ENCODE measurements at regions not wholly inside any gene's neighbourhood (a gene's known extent, or its start where the extent isn't known, plus 50 kb on each side); places are given as distances from the start of the nearest gene placed in this dataset.
"Not testable (repeated sequence)": the region's sequence is repeated elsewhere in the genome, so short reads cannot be mapped to it uniquely, and the experiment has no call there.

DNA sequence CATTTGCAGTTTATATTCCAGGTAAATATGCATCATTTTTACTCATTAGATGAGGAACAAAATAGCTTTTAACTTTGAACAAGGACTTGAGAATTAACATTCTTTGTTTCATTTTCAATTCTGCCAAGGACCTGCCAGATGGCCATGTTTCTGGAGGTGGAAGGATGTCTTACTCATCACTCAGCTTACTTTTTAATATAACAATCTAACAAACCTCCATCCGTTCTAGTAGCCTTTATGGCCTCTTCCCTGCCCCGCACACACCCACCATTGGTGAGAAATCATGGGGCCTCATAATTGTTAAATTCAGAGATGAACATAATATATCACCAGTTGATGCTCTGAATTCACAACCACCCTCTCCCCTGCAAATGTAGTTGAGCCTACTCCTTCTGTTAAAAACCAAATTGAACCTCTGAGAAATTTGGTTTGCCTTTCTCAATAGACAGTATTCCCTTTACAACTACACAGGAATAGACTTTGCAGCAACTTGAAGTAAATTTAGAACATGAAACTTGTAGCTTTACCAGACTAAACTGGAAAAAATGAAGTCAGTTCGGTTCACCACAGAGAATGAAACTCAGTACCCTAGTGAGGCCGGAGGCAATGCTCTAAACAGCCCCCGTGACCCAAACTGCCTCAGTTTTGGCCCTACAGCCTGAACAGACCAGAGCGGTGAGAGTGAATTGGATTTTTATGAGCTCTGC is 50.1 kb upstream of the ACSL4 start:
- H3K9me2 ChIP-seq (replicated peaks; ENCODE audit: insufficient read depth, low read length): no peaks in the 10 kb centered on the region
- no peak for DNase-seq
- H3K9ac ChIP-seq (ENCODE audit: low read length): no peak overlapping the region
- H3K4me1 ChIP-seq (ENCODE audit: low read length): no peaks in the 10 kb centered on the region
- no peaks in the 10 kb centered on the region for H3K27me3 ChIP-seq (ENCODE audit: low read length)
- no peak overlapping the region for H3K4me2 ChIP-seq (ENCODE audit: low read depth, low read length, poor library complexity, severe bottlenecking)
- no peaks in the 10 kb centered on the region for H3K36me3 ChIP-seq (ENCODE audit: insufficient read depth, low read length)
- no peaks in the 10 kb centered on the region for H4K20me1 ChIP-seq (ENCODE audit: insufficient read depth, low read depth, low read length)
- H3K9me3 ChIP-seq (ENCODE audit: low read length): no peaks in the 10 kb centered on the region
- H3K4me3 ChIP-seq (ENCODE audit: low read length): no peak overlapping the region
- H3K27ac ChIP-seq (ENCODE audit: low read length): no peak overlapping the region
- no peaks in the 10 kb centered on the region for H3K79me2 ChIP-seq (ENCODE audit: low read length)
- H2AFZ ChIP-seq (ENCODE audit: low read length): no peak overlapping the region

DNA sequence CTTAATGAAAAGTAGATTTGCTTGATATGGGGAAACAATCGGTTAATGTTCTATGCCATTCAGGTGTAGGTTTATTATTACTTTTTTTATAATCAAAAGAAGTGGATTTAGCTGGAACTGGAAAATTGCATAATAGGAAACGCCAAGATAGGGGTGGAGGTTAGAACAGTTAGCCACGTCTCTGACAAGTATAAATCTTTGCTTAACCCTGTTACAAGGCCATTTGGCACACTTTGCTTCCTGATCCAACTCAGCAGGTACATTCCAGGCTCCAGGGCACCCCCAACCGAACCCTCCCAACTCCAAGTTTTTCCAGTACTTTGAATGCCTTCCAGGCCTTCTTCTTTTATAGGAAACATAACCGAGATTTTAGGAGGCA is 50.6 kb upstream of the ACSL4 start:
- Histone ChIP-seq H4K20me1 (ENCODE audit: insufficient read depth, low read depth, low read length) (no peaks in the 10 kb centered on the region), H3K79me2 (ENCODE audit: low read length) (no peaks in the 10 kb centered on the region), H3K27me3 (ENCODE audit: low read length) (no peaks in the 10 kb centered on the region), H3K4me3 (ENCODE audit: low read length) (no peak overlapping the region), H2AFZ (ENCODE audit: low read length) (no peak overlapping the region), H3K36me3 (ENCODE audit: insufficient read depth, low read length) (no peaks in the 10 kb centered on the region), H3K4me1 (ENCODE audit: low read length) (no peaks in the 10 kb centered on the region), H3K9ac (ENCODE audit: low read length) (no peak overlapping the region), H3K9me2 (replicated peaks; ENCODE audit: insufficient read depth, low read length) (no peaks in the 10 kb centered on the region), H3K9me3 (ENCODE audit: low read length) (no peaks in the 10 kb centered on the region), H3K4me2 (ENCODE audit: low read depth, low read length, poor library complexity, severe bottlenecking) (no peak overlapping the region), H3K27ac (ENCODE audit: low read length) (no peak overlapping the region)
- no peak for DNase-seq

DNA sequence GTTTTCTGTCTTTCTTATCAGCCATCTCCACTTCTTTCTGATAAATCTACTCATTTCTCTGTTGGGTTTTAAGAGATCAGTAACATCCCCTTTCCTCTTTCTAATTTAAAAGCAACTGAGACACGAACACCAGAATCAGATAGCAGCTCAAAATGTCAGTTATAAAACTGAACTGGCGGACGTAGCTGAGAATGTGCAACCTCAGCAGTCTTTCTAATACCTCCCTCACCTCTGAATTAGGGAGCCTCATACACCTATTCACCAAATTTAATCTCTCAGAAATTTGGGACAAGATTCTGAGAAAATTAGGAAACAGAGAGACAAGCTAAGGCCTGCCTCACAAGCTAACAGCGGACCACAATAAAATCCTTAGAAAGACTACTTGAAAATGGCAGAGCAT is 52.0 kb upstream of the ACSL4 start:
- DNase-seq: no peak
- H3K4me3 ChIP-seq (ENCODE audit: low read length): no peak overlapping the region
- no peak overlapping the region for H3K9ac ChIP-seq (ENCODE audit: low read length)
- H3K79me2 ChIP-seq (ENCODE audit: low read length): no peaks in the 10 kb centered on the region
- H3K27ac ChIP-seq (ENCODE audit: low read length): no peak overlapping the region
- H3K9me2 ChIP-seq (replicated peaks; ENCODE audit: insufficient read depth, low read length): no peaks in the 10 kb centered on the region
- no peak overlapping the region for H2AFZ ChIP-seq (ENCODE audit: low read length)
- no peaks in the 10 kb centered on the region for H3K9me3 ChIP-seq (ENCODE audit: low read length)
- no peaks in the 10 kb centered on the region for H3K4me1 ChIP-seq (ENCODE audit: low read length)
- no peaks in the 10 kb centered on the region for H4K20me1 ChIP-seq (ENCODE audit: insufficient read depth, low read depth, low read length)
- H3K36me3 ChIP-seq (ENCODE audit: insufficient read depth, low read length): no peaks in the 10 kb centered on the region
- H3K27me3 ChIP-seq (ENCODE audit: low read length): no peaks in the 10 kb centered on the region
- no peak overlapping the region for H3K4me2 ChIP-seq (ENCODE audit: low read depth, low read length, poor library complexity, severe bottlenecking)

DNA sequence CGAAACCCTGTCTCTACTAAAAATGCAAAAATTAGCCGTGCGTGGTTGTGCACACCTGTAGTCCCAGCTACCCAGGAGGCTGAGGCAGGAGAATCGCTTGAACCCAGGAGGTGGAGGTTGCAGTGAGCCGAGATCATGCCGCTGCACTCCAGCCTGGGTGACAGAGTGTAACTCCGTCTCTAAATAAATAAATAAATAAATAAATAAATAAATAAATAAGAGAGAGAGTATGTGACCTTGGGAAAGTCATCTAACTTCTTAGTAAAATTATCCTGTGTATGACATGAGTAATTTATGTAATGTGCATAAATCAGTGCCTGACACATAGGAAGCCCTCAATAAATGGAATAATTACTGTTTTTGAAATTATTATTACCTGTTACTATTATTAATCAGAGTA is 57.5 kb upstream of the ACSL4 start:
- DNase-seq; H3K9ac ChIP-seq (ENCODE audit: low read length); H4K20me1 ChIP-seq (ENCODE audit: insufficient read depth, low read depth, low read length); H3K9me3 ChIP-seq (ENCODE audit: low read length); H3K27ac ChIP-seq (ENCODE audit: low read length); H3K9me2 ChIP-seq (replicated peaks; ENCODE audit: insufficient read depth, low read length); H3K79me2 ChIP-seq (ENCODE audit: low read length); H3K4me2 ChIP-seq (ENCODE audit: low read depth, low read length, poor library complexity, severe bottlenecking); H2AFZ ChIP-seq (ENCODE audit: low read length); H3K4me1 ChIP-seq (ENCODE audit: low read length); H3K27me3 ChIP-seq (ENCODE audit: low read length); H3K36me3 ChIP-seq (ENCODE audit: insufficient read depth, low read length); H3K4me3 ChIP-seq (ENCODE audit: low read length): not testable (repeated sequence)

DNA sequence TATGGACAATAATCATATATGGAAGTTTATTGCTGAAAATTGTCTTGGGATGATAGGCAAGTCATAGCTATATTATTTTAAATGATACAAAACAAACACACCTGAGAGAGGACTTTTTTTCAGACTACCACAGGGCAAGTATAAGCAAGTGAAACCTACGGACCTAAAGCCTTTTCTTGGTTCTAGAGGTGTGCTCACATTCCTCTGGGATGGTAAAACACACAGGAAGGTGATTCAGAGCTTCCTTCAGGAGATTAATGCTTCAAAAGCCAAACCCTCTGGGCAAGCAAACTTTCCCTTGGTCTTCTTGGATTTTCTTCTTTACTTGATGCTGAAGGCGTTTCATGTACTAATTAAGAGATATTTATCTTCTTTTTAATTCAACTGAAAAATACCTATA is 60.1 kb upstream of the ACSL4 start:
- no peak overlapping the region for H3K27ac ChIP-seq (ENCODE audit: low read length)
- no peaks in the 10 kb centered on the region for H3K79me2 ChIP-seq (ENCODE audit: low read length)
- no peaks in the 10 kb centered on the region for H3K9me2 ChIP-seq (replicated peaks; ENCODE audit: insufficient read depth, low read length)

DNA sequence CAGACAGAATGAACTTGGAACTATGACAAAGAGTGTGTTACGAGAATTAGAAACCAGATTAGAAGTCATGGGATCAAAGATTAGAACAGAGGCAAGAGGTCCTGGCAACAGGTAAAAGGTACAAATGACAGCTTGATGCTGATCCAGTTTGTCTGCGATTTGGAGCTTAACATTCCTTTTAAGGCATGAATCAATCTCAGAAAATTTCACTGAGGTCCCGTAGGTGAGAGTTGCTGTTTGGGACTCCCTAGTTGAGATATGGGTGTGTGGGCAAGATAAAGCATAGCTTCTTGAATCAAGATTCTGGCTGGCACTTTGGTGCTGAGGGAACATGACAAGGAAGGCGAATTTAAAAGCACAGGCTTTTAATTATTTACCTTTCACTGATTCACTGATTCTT is 62.6 kb upstream of the ACSL4 start:
- Histone ChIP-seq H2AFZ (ENCODE audit: low read length) (no peak overlapping the region), H3K27me3 (ENCODE audit: low read length) (no peaks in the 10 kb centered on the region), H3K27ac (ENCODE audit: low read length) (no peak overlapping the region), H3K4me1 (ENCODE audit: low read length) (no peaks in the 10 kb centered on the region), H3K4me2 (ENCODE audit: low read depth, low read length, poor library complexity, severe bottlenecking) (no peak overlapping the region), H3K36me3 (ENCODE audit: insufficient read depth, low read length) (no peaks in the 10 kb centered on the region), H3K9me2 (replicated peaks; ENCODE audit: insufficient read depth, low read length) (no peaks in the 10 kb centered on the region), H3K4me3 (ENCODE audit: low read length) (no peak overlapping the region), H4K20me1 (ENCODE audit: insufficient read depth, low read depth, low read length) (no peaks in the 10 kb centered on the region), H3K9ac (ENCODE audit: low read length) (no peak overlapping the region), H3K9me3 (ENCODE audit: low read length) (no peaks in the 10 kb centered on the region), H3K79me2 (ENCODE audit: low read length) (no peaks in the 10 kb centered on the region)
- no peak for DNase-seq

More for the DNA sequence above, 60.1 kb upstream of the ACSL4 start:
- Histone ChIP-seq H3K9ac (ENCODE audit: low read length) (no peak overlapping the region), H3K36me3 (ENCODE audit: insufficient read depth, low read length) (no peaks in the 10 kb centered on the region), H3K27me3 (ENCODE audit: low read length) (no peaks in the 10 kb centered on the region), H3K9me3 (ENCODE audit: low read length) (no peaks in the 10 kb centered on the region), H3K4me2 (ENCODE audit: low read depth, low read length, poor library complexity, severe bottlenecking) (no peak overlapping the region), H2AFZ (ENCODE audit: low read length) (no peak overlapping the region), H3K4me3 (ENCODE audit: low read length) (no peak overlapping the region), H3K4me1 (ENCODE audit: low read length) (no peaks in the 10 kb centered on the region), H4K20me1 (ENCODE audit: insufficient read depth, low read depth, low read length) (no peaks in the 10 kb centered on the region)
- DNase-seq: no peak

DNA sequence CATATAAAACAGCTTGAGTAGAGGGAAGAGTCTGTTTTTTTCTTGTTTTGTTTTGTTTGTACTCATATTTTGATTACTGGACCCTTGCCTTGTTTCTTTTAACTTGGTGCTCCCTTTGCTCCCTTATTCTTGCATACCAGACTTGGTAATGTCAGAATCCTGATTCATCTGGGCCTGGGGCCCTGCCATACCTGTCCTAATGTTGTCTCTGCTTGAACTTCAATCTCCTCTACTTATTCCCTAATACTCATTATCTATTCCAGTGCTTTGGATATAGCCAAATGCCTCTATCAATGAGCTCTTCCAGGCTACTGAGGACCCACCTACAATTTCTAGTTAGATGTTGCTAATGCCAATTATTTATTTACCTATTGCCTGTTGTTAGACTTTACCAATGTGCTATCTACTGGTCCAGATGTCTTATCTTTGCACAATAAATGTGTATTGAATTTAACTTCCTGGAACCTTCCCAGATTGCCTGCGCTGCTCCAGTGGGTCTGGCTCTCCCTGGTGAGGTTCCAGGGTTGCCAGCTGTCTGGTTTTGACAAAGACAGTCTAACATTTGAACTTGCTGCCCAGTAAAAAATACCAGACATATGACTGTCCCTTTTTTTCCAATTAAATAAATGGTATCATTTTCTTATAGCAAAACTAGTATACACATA is 64.4 kb upstream of the ACSL4 start:
- Histone ChIP-seq H3K79me2 (ENCODE audit: low read length) (no peaks in the 10 kb centered on the region), H3K27me3 (ENCODE audit: low read length) (no peaks in the 10 kb centered on the region), H3K4me1 (ENCODE audit: low read length) (no peaks in the 10 kb centered on the region), H3K27ac (ENCODE audit: low read length) (no peak overlapping the region), H3K9ac (ENCODE audit: low read length) (no peak overlapping the region), H3K4me2 (ENCODE audit: low read depth, low read length, poor library complexity, severe bottlenecking) (no peak overlapping the region), H4K20me1 (ENCODE audit: insufficient read depth, low read depth, low read length) (no peaks in the 10 kb centered on the region), H3K4me3 (ENCODE audit: low read length) (no peak overlapping the region), H3K36me3 (ENCODE audit: insufficient read depth, low read length) (no peaks in the 10 kb centered on the region), H3K9me2 (replicated peaks; ENCODE audit: insufficient read depth, low read length) (no peaks in the 10 kb centered on the region), H2AFZ (ENCODE audit: low read length) (no peak overlapping the region), H3K9me3 (ENCODE audit: low read length) (no peaks in the 10 kb centered on the region)
- DNase-seq: no peak

DNA sequence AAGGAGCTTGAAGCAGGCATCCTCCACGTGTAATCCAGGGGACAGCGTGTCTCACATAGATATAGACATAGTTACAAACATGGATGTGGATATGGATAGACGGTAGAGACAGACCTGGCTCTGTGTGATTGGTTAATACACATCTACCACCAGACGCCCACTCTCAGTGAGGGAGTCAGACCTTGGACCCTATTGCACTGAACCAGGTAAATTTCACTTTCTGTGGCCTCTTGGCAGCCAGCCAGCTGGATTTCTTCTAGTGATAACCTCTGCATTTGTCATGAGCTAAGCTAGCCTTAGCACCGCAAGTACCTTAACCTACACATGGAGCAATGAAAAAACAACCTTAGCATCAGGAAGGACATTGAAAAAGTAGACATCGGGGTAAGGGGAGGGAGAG is 79.2 kb upstream of the ACSL4 start:
- H3K27me3 ChIP-seq (ENCODE audit: low read length): no peaks in the 10 kb centered on the region
- H3K27ac ChIP-seq (ENCODE audit: low read length): no peak overlapping the region
- no peaks in the 10 kb centered on the region for H3K9me2 ChIP-seq (replicated peaks; ENCODE audit: insufficient read depth, low read length)
- H3K79me2 ChIP-seq (ENCODE audit: low read length): no peaks in the 10 kb centered on the region
- H3K4me2 ChIP-seq (ENCODE audit: low read depth, low read length, poor library complexity, severe bottlenecking): no peak overlapping the region
- H4K20me1 ChIP-seq (ENCODE audit: insufficient read depth, low read depth, low read length): no peaks in the 10 kb centered on the region
- no peak overlapping the region for H3K4me3 ChIP-seq (ENCODE audit: low read length)
- no peak overlapping the region for H2AFZ ChIP-seq (ENCODE audit: low read length)
- no peaks in the 10 kb centered on the region for H3K36me3 ChIP-seq (ENCODE audit: insufficient read depth, low read length)
- DNase-seq: no peak
- no peaks in the 10 kb centered on the region for H3K9me3 ChIP-seq (ENCODE audit: low read length)
- H3K9ac ChIP-seq (ENCODE audit: low read length): no peak overlapping the region
- no peaks in the 10 kb centered on the region for H3K4me1 ChIP-seq (ENCODE audit: low read length)
